ENCODE measurements at regions not wholly inside any gene's neighbourhood (a gene's known extent, or its start where the extent isn't known, plus 50 kb on each side); places are given as distances from the start of the nearest gene placed in this dataset.
"Not testable (repeated sequence)": the region's sequence is repeated elsewhere in the genome, so short reads cannot be mapped to it uniquely, and the experiment has no call there.

DNA sequence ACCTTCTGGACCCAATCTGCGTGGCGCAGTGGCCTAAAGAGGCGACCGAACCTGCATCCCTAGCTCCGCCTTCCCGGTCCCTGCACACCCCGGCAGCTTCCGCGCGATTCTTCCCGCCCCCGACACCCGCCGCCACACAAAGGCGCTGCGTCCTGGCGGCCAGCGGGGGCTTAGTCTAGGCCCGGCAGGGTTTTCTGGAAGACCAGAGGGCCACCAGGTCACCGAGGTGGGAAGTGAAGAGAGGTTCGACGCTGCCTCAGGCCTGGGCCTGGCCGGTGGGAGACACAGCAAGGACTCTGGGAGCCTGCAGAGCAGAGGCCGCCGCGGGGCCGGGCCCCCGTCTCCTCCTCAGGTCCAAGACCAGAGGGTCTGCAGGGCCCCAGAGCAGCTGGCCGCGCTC is 154.9 kb downstream of the OR2B2 start:
- Mint-ChIP-seq H3K36me3 (no peaks in the 10 kb centered on the region), H3K4me1 (peaks cover 29 to 56% (median 41%) of the 10 kb centered on the region in 3 donors), H3K9me3 (no peaks in the 10 kb centered on the region), H3K27me3 (no peaks in the 10 kb centered on the region), H3K27ac (peak overlapping the region; percentile 33 to 83 (median 79)), H3K4me3 (peak overlapping the region; percentile 81 to 93 (median 86))

DNA sequence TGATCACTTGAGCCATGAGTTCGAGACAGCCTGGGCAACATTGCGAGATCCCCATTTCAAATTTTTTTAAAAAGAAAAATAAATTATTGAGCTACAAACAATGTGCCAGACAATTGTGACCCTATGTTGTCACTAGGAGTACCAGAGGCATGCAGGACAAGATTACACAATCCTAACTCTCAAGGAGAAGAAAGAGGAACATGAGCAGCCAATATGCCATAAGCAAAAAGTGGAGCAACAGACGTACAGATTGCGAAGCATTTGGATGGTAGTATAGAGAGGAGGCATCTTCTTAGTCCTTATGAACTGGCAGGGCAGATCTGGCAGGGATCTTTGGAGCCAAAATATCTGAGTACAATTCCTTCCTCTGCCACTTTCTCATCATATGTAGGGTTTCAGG is 156.4 kb downstream of the OR2B2 start:
- H3K4me1 Mint-ChIP-seq = peaks cover 25 to 54% (median 38%) of the 10 kb centered on the region in 3 donors
- no peaks in the 10 kb centered on the region for H3K36me3 Mint-ChIP-seq
- peak overlapping the region in 1 of 3 donors; percentile 79 for H3K27ac Mint-ChIP-seq
- no peaks in the 10 kb centered on the region for H3K9me3 Mint-ChIP-seq
- peak overlapping the region in 2 of 4 donors; percentile 57 to 81 for H3K4me3 Mint-ChIP-seq
- no peaks in the 10 kb centered on the region for H3K27me3 Mint-ChIP-seq

DNA sequence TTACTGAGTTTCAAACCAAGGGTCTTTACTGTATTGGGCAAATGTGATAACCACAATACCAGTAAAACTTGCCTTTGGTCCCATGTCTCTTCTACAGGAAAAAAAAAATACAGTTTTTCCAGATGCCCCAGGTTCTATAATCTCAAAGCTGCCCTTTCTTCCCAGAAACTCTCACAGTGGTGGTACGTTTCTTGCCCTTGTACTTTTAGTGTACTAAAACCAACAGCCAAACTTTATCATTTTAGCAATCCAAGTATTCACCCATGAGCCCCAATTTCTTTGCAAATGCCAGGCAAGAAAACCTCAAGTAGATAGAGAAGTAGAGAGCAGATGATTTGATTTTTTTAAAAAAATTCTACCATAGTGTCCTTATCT is 157.8 kb downstream of the OR2B2 start:
- Mint-ChIP-seq H3K27me3 (no peaks in the 10 kb centered on the region), H3K4me3 (peak overlapping the region; percentile 80 to 95 (median 92)), H3K9me3 (no peaks in the 10 kb centered on the region), H3K4me1 (peaks cover 17 to 45% (median 30%) of the 10 kb centered on the region in 3 donors), H3K36me3 (no peaks in the 10 kb centered on the region), H3K27ac (peak overlapping the region; percentile 20 to 99 (median 91))

DNA sequence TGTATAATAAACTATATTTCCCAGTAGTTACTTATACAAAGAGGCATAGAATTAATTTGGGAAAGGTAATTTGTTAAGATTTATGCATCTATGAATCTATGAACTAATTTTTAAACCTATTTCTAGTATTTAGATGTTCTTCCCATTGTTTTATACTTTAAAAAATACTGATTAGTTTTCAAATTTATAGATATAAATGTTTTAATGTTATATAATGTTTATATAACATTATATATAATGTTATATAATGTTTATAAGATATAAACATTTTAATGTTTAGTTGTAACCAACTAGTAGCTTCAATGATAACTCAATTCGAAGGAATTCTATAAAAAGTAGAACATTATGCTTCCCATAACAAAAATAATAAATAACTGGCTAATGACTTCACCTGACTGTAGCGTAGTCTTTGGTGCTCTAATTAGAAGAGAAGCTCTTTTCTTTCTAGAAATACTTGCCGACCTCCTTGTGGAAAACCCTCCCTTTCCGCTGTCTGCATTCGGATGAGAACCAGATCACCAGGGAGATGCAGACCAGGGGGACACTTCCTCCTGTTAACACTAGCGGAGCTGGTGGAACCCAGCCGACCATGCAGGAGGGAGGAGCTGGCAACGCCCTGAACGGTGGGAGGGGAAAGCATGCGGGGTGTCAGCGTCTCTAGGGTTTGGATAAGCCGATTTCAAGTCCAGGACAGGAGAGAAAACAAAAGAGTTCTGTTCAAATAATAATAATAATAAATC is 158.4 kb downstream of the OR2B2 start:
- no peaks in the 10 kb centered on the region for H3K36me3 Mint-ChIP-seq
- H3K4me1 Mint-ChIP-seq = peaks cover 17 to 42% (median 30%) of the 10 kb centered on the region in 3 donors
- H3K4me3 Mint-ChIP-seq = peak overlapping the region; percentile 90 to 96 (median 94)
- H3K27me3 Mint-ChIP-seq = no peaks in the 10 kb centered on the region
- peak overlapping the region; percentile 96 to 100 (median 99) for H3K27ac Mint-ChIP-seq
- no peaks in the 10 kb centered on the region for H3K9me3 Mint-ChIP-seq

DNA sequence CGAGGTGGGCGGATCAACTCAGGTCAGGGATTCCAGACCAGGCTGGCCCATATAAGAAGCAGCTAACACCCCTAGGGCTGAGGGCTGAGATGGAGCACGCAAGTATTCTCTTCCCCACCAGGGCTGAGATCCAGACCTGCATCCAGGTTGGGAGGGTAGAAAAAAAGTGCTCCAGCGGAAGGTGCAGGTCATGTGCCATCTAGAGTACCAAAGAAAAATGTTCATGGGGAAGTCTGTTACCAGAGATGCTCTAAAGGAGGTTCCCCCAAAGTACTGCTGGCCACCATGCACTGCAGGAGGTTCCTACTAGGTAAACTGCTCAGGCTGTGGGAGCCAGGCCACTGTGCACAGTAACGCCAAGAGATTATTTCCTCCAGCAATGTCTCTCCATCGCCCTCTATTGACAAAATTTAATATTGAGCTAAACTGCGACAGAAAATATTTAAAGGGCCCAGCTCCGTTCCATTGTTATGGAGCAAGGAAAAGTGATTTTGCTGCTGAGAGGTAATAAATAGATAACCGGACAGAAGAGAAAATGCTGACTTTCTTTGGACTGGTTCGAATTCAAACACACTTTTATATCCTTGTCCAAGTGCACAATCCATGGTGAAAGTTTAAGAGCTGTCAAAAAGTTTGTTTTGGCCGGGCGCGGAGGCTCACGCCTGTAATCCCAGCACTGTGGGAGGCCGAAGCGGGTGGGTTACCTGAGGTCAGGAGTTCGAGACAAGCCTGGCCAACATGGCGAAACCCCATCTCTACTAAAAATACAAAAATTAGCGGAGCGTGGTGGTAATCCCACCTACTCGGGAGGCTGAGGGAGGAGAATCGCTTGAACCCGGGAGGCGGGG is 159.9 kb downstream of the OR2B2 start:
- peaks cover under 1% of the 10 kb centered on the region for H3K36me3 Mint-ChIP-seq
- H3K4me1 Mint-ChIP-seq = peaks cover 14 to 37% (median 25%) of the 10 kb centered on the region in 3 donors
- peak overlapping the region; percentile 96 to 100 (median 99) for H3K27ac Mint-ChIP-seq

DNA sequence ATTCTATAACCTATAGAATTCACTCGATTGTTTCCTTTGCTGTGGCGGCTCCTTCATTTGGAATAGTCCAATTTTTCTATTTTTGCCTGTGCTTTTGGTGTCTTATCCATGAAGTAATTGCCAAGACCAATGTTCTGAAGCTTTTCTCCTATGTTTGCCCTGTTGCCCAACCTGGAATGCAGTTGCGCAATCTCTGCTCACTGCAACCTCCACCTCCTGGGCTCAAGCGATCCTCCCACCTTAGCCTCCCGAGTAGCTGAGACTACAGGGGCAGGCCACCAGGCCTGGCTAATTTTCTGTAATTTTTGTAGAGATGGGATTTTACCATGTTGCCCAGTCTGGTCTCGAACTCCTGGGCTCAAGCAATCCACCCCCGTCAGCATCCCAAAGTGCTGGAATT is 163.5 kb downstream of the OR2B2 start:
- H3K4me3 Mint-ChIP-seq = peak overlapping the region in 1 of 4 donors; percentile 21
- no peaks in the 10 kb centered on the region for H3K9me3 Mint-ChIP-seq
- peaks cover 14% of the 10 kb centered on the region for H3K27me3 Mint-ChIP-seq
- peaks cover 0 to 10% (median 8%) of the 10 kb centered on the region in 3 donors for H3K4me1 Mint-ChIP-seq
- H3K36me3 Mint-ChIP-seq = peaks cover 2% of the 10 kb centered on the region
- no peak overlapping the region for H3K27ac Mint-ChIP-seq

More for the DNA sequence above, 159.9 kb downstream of the OR2B2 start:
- peak overlapping the region; percentile 93 to 100 (median 96) for H3K4me3 Mint-ChIP-seq
- no peaks in the 10 kb centered on the region for H3K27me3 Mint-ChIP-seq
- no peaks in the 10 kb centered on the region for H3K9me3 Mint-ChIP-seq

DNA sequence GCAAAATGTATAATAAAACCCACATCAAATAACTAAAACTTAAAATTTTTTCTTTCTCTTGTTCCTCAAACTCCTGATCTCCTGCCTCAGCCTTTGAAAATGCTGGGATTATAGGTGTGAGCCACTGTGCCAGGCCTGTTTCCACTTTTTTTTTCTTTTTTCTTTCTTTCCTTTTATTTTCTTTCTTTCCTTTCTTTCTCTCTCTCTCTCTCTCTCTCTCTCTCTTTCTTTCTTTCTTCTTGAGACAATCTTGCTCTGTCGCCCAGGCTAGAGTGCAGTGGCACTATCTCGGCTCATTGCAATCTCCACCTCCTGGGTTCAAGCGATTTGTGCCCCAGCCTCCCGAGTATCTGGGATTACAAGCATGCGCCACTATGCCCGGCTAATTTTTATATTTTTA is 164.6 kb downstream of the OR2B2 start:
- H3K4me3 Mint-ChIP-seq = no peak overlapping the region
- H3K27ac Mint-ChIP-seq = no peak overlapping the region
- H3K36me3 Mint-ChIP-seq = peaks cover 2% of the 10 kb centered on the region
- peaks cover 20% of the 10 kb centered on the region for H3K27me3 Mint-ChIP-seq
- peaks cover 0 to 5% (median 5%) of the 10 kb centered on the region in 3 donors for H3K4me1 Mint-ChIP-seq
- H3K9me3 Mint-ChIP-seq = no peaks in the 10 kb centered on the region

DNA sequence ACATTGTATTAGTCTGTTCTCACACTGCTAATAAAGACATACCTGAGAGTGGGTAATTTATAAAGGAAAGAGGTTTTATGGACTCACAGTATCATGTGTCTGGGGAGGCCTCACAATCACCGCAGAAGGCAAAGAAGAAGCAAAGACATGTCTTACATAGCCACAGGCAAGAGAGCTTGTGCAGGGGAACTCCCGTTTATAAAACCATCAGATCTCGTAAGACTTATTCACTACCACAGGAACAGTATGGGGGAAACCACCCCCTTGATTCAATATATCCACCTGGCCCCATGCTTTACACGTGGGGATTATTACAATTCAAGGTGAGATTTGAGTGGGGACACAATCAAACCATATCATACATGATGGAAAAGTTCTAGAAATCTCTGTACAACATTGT is 165.3 kb downstream of the OR2B2 start:
- H3K4me3 Mint-ChIP-seq, H3K4me1 Mint-ChIP-seq, H3K36me3 Mint-ChIP-seq, H3K9me3 Mint-ChIP-seq: not testable (repeated sequence)
- Mint-ChIP-seq H3K27me3 (peaks cover 20% of the 10 kb centered on the region), H3K27ac (peak overlapping the region in 1 of 3 donors; percentile 17)

DNA sequence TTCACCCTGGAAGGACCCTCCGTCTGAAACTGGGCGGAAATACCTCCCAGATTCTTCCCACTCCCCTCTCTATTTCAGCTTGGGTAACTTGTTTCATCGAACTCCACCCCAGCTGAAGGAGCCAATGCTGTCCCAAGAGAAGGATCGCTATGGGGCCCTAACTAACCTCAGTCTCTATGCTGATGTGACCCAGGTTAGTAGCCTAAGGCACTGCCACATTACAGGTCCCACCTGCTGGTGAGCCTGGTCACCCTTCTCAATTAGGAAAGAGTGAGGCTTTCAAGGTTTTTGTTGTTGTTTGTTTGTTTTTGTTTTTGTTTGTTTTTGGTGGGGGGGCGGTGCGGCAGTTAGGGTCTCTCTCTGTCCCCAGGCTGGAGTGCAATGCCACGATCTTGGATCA is 168.4 kb downstream of the OR2B2 start:
- Mint-ChIP-seq H3K4me3 (no peak overlapping the region), H3K36me3 (peaks cover 2% of the 10 kb centered on the region), H3K27me3 (peaks cover 21% of the 10 kb centered on the region), H3K4me1 (peaks cover 0 to 1% (median 0%) of the 10 kb centered on the region in 3 donors), H3K9me3 (no peaks in the 10 kb centered on the region), H3K27ac (peak overlapping the region in 1 of 3 donors; percentile 43)

DNA sequence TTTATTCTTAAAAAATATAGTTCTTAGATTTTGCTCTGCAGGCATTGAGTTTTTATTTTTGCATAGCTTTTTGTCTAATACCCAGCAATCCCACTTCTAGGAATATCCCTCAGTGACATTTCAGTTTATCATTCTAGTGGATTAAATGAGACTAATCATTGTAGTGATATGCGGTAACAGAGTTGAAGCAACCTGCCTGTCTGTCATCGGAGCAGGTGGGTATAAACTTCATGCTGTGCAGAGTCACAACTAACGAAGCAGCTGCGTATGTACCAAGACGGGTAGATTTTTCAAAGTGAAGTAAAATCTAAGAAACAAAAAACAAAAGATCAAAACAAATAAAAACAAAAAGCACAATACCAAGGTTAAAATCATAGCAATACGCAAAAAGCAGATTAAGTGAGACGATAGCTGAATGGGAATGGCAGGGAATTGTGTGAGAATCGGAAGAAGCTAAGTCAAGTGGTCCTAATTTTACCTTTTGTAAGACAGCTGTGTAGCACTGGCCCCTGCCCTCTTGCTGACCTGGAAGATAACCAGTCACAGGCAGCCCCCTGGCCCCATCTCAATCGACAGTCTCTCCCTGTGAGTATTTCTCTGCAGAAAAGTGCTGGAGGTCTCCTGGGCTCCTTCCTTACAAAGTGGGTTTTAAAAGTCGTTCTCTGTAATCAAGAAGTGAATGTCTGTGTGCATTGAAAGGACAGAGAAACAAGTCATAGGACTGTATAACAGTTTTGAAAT is 169.2 kb downstream of the OR2B2 start:
- H3K4me1 Mint-ChIP-seq = peaks cover 0 to 2% (median 0%) of the 10 kb centered on the region in 3 donors
- peaks cover 2% of the 10 kb centered on the region for H3K36me3 Mint-ChIP-seq
- H3K27me3 Mint-ChIP-seq = peaks cover 21% of the 10 kb centered on the region
- no peak overlapping the region for H3K4me3 Mint-ChIP-seq
- H3K27ac Mint-ChIP-seq = no peak overlapping the region
- no peaks in the 10 kb centered on the region for H3K9me3 Mint-ChIP-seq

DNA sequence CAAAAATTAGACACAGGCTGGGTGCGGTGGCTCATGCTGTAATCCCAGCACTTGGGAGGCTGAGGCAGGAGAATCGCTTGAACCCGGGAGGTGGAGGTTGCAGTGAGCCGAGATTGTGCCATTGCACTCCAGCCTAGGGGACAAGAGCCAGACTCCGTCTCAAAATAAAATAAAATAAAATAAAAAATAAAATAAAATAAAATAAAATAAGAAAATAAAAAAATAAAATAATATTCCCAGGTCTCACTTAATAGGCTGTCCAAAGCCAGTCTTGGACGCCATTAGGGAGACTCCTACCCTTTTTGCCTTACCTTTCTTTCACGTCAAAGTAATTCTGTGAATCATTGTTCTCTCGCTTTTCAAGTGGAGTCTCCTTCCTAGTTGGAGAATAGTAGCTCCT is 172.3 kb downstream of the OR2B2 start:
- not testable (repeated sequence) for H3K27ac Mint-ChIP-seq, H3K36me3 Mint-ChIP-seq, H3K9me3 Mint-ChIP-seq, H3K4me1 Mint-ChIP-seq
- Mint-ChIP-seq H3K27me3 (peaks cover 25% of the 10 kb centered on the region), H3K4me3 (peak overlapping the region in 1 of 4 donors; percentile 14)

DNA sequence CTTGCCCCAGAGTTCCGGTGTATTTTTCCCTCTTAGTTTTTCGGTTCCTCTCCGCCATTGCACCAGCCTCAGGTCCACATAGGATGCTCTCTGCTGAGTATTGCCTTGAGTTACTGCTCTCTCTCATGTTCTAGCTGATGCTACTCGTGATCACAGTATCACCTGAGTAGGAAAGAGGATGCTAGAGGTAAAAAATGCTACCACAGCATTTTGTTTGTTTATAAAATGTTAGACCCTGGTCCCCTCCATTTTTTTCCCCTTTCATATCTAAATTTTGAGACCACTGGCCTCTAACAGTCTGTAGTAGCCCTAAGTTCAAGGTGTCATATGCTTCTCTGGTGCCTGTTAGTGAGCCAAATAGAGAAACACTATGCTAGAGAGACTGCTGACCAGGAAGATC is 175.5 kb downstream of the OR2B2 start:
- Mint-ChIP-seq H3K36me3 (no peaks in the 10 kb centered on the region), H3K4me1 (peaks cover 0 to 2% (median 0%) of the 10 kb centered on the region in 3 donors), H3K27me3 (peaks cover 9% of the 10 kb centered on the region), H3K9me3 (peaks cover 0 to 4% (median 2%) of the 10 kb centered on the region in 3 donors), H3K4me3 (peak overlapping the region in 1 of 4 donors; percentile 77), H3K27ac (no peak overlapping the region)

DNA sequence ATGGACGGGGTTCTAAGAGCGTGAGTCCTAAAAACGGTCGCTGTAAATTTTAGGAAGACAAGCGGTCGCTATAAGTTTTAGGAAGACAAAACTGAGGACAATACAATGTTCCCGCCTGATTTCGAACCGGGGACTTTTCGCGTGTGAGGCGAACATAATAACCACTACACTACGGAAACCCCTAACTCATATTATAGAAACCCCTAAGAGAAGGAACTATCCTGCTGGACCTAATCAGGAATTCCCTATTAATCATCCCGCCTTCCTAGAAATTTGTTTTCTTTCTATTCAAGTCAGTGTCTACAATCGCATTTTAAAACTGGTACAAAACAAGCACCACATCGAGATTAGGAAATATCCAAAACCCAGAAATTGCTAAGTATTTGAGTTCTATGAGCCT is 183.8 kb downstream of the OR2B2 start:
- H3K9me3 Mint-ChIP-seq = no peaks in the 10 kb centered on the region
- no peaks in the 10 kb centered on the region for H3K4me1 Mint-ChIP-seq
- no peak overlapping the region for H3K27ac Mint-ChIP-seq
- no peaks in the 10 kb centered on the region for H3K36me3 Mint-ChIP-seq
- H3K4me3 Mint-ChIP-seq = no peak overlapping the region
- peaks cover 4% of the 10 kb centered on the region for H3K27me3 Mint-ChIP-seq

DNA sequence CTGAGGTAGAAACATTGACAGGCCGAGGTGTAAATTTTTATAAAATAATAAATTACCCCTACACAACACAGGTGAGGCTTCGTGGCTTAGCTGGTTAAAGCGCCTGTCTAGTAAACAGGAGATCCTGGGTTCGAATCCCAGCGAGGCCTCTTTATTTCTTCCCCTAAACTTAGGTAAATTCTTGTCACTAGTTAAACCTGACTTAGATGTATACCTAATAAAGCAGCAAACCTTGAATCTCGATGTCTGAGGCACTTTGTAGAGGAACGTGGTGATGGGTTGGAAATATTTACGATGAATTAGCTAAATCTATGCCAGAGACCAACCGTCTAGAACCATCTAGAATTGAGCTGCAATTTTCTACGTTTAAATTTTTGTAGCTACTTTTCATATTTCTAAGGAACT is 185.6 kb downstream of the OR2B2 start:
- Mint-ChIP-seq H3K9me3 (no peaks in the 10 kb centered on the region), H3K36me3 (no peaks in the 10 kb centered on the region), H3K4me3 (no peak overlapping the region), H3K27me3 (peaks cover 12% of the 10 kb centered on the region), H3K27ac (no peak overlapping the region), H3K4me1 (no peaks in the 10 kb centered on the region)
